HG02852 (cell line): ENCODE measurements at regions not wholly inside any gene's neighbourhood (a gene's known extent, or its start where the extent isn't known, plus 50 kb on each side); places are given as distances from the start of the nearest gene placed in this dataset.

Experiments
- ATAC-seq: cut with Tn5 transposase; IDR thresholded peaks from one replicate; pipeline ENCODE4 v1.9.1; 2021; ENCODE audit warnings: mild to moderate bottlenecking, moderate library complexity; ENCODE audit not compliant: unreplicated experiment

DNA sequence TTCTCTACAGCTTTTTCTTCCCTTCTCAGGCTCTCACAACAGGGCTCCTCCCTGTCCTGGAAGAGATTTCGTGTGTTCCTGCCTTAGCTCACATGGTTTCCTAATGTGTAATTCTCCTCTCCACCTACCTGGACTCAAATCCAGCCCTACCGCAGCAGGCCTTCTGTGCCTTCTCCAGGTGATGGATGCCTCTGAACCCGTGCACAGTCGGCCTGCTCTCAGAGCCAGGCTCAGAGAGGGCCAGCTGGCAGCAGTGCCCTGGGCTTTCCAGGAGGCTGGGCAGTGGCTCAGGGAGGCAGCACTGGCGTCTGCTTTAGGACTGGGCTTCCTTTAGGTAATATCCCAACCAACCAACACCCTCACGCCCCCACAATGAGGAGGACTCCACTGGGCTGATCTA lies 123.2 kb upstream of the TMC3 start:
- ATAC-seq: no peak

DNA sequence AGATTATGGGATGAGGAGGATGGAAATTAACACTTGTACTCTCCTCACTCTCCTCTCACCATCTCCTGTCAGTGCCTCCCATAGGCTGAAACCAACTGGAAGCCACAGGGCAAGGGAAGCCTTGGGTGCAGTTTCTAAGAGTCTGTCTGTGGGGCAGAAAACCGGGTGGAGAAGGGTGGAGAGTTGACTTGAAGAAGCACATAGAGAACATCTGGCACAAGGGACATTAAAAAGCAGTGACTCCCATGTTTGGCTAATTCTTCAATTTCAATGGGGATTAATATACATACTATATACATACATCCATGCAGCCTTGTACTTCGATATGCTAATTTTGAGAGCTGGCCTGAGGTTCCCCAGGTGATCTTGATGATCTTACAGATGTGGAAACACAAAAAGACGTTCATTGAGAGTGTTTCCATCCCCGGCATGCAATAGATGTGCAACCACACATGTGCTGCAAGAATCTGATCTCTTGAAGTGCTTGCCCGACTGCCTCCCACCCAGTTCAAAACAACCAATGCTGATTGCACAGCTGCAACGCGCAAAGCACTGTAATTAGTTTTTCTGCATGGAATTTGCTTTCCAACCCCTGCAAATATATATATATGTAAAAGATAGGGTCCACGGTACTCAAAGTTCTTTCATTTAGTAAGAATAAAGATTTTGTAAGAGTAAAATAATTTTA lies 121.9 kb upstream of the TMC3 start:
- no peak for ATAC-seq

DNA sequence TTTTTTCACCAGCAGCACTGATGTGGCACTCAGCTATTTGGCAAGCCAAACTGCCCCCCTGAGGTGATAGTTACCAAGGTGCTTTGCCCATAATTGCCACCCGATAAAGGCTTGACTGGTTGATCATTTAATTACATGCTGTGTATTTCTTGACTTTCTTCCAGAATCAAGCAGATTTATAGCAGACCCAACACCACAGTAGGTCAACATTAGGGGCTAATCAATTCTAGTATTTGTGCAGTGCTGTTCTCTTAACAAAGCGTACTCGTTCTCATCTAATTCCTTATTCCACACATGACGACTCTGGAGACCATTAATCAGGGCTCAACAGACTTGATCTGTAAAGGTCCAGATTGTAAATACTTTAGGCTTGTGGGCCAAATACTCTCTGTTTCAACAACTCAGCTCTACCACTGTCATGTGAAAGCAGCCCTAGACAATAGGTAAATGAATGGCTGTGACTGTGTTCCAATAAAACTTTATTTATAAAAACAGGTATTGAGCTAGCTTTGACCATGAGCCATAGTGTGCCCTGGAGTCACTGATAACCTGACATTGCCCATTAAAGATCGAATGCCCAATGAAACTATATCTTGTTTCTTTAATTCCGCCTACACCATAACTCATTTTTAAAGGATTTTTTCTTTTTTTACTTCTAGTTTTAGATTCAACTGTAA lies 119.1 kb upstream of the TMC3 start:
- ATAC-seq: no peak

DNA sequence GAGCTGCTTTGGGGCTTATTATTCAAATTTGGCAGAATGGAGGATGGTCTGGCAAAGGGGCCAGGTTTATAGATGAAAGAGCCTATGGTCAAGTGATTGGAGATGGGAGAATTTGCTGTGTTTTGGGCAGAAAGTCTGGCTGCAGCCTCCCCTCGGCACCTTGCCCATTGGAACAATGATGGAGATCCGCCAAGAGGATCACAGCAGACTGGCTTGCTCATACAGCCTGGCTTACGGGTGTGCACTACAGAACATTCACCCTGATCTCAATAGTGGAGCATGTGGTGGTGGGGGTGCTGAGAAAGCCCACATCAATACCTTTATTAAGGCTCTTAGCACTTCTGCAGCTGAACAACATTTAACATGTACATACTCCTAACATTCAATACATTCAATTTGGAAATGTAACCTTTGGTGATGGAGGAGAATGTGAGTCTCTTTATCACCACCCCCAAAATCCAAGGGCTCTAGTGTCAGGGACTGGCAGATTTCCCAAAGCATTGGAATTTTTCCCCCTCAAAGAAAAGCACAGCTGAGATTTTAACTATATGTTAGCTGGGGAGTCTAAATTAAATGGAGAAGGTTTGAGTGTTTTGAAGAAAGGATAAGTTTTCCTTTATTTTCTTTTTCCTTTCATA lies 118.4 kb upstream of the TMC3 start:
- ATAC-seq: no peak

DNA sequence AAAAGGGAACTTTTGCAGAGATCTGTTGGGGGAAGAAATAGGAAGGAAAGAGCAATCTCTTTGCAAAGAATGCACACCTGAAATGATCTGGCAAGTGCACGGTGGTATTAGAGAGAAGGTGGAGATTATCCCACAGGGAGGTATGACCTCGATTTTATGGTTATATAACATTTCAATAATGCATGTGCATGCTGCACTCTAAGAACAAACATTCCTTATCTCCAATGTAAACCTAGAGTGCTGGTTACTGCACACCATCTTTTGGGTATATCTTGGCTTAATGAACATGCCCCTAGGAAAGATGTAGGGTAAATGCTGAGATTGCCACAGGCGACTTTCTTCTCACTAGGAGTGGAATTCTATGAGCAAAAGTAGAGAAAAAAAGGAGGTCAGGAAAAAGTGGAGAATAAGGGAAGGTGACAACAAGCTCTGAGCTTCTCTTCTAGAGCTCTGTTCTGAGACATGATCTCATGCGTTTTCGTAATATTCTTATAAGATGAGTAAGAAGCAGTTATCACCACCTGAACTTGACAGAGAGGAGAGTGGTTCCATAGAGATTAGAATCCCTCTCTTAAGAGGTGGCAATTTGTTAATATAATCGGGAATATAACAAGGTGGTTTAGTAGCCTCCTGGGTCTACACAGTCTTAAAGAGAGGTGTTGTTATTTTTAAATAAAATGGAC lies 117.5 kb upstream of the TMC3 start:
- ATAC-seq: no peak

DNA sequence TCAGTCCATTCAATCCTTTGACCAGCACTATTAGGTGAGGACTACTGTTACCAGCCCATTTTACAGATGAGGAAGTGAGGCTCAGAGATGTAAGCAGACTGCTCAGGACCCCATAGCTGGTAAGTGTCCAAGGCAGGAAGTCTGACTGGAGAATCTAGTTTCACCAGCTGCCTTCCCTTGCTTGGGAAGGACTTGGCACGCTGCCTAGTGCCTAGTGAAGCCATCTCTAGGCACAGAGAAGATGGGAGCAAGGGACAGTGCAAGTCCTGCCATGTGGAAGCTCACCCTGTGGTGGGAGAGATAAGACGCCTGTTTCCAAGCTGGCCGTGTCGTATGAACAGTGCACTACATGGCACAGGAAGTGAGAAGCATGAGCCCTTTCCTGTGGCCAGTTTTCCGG lies 111.8 kb upstream of the TMC3 start:
- no peak for ATAC-seq

GRCh38 chr15:81484086-81484955 lies 110.3 kb upstream of the TMC3 start:
- ATAC-seq: no peak

DNA sequence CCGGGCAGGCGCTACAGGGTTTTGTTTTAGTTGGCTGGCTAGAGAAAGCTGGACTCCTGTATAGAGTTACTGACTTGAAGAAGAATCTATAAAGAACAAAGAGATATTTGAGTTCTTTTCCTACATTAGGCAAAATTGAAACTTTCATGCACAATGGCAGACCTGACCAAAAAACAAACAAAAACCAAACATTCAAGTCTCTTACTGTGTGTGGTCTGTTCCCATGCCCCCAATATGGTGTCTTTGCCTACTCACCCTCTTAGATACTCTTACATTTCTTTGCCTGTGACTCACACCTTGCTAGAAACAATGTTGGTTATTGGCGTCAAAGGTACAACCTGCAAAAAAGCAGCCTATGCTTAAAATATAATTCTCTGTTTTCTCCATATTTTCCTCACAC lies 109.5 kb upstream of the TMC3 start:
- ATAC-seq: no peak

DNA sequence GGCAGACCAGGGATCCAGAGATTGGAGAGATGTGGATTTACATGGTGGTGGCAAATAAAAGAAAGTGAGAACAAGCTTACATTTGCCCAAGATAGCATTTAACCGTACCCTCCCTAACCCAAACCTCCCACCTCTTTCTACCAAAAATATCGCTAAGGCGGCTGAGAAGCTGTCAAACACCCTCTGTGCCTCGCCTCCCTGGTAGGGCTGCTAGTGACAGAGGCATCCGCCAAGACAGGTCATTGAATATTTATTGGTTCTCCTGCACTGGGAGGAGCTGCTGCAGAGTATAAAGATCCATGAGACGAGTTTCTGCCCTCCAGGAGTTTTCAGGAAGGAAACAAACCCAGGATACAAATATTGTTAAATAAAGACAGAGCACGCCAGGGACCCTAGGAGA lies 107.3 kb upstream of the TMC3 start:
- ATAC-seq: no peak

GRCh38 chr15:81480645-81481053 lies 106.6 kb upstream of the TMC3 start:
- ATAC-seq: no peak

DNA sequence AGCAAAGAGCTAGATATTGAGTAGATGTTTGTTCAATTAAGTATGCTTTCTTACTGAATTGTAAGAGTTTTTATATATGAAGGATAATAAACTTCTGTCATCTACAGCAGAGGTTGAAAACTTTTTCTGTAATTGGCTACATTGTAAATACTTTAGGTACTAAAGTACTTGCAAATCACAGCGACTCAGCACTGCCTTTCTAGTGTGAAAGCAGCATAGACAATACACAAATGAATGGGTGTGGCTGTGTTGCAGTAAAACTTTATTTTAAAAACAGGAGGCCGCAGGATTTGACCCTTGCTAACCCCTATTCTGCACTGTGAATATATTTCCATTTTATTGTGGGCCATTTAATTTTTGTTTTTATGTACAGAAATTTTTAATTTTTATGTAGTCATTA lies 104.3 kb upstream of the TMC3 start:
- ATAC-seq: no peak

- no peak for ATAC-seq
Observed at GRCh38 chr15:81475926-81476325, 101.9 kb upstream of the TMC3 start.

DNA sequence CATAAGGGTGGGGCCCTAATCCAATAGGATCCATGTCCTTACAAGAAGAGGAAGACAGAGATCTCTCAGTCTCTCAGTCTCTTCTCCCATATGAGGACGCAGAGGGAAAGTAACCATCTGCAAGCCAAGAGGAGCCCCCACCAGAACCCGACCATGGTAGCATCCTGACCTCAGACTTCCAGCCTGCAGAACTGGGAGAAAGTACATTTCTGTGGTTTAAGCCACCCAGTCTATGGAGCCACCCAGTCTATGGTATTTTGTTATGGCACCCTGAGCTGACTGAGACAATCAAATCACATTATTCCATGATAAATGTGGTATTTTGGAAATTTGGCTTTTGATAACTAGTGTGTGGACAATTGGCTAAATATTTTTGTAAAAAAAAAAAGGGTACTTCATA lies 101.5 kb upstream of the TMC3 start:
- no peak for ATAC-seq

DNA sequence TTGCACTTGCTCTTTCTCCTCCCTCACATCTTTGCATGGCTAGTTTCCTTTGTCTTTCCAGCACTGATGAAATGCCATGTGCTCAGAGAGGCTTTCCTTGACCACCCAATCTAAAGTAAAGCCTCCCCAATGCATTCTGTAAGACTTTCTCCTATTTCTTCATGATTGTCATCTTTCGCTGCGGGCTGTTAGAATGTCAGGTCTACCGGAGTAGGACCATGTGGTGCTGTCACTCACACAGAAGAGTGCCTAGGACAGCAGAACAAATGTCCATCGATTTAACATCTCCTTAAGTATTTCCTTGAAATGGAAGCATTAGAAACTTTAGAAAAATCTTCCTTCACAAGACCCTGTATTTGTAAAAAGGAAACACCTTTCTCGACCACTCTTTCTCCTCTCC lies 99.9 kb upstream of the TMC3 start:
- no peak for ATAC-seq

GRCh38 chr15:81473177-81473576 lies 99.2 kb upstream of the TMC3 start:
- ATAC-seq: no peak

DNA sequence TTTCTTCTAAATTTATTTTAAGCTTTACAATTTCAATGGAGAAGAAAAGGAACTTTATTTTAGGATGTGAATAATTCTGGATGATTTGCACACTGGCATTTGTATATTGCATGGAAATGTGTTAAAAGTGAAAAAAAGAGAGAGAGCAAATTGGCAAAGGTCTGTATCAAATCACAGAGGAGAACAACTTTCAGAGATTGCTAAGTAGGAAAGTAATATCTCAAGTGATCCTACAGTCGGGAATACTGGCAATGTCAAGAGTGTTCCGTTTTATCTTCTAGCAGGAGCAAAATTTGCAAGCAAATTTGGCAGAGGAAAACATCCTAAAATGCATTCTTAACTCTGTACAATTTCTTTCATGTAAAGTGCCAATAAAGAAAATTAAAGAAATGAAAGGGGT lies 97.1 kb upstream of the TMC3 start:
- ATAC-seq: no peak

DNA sequence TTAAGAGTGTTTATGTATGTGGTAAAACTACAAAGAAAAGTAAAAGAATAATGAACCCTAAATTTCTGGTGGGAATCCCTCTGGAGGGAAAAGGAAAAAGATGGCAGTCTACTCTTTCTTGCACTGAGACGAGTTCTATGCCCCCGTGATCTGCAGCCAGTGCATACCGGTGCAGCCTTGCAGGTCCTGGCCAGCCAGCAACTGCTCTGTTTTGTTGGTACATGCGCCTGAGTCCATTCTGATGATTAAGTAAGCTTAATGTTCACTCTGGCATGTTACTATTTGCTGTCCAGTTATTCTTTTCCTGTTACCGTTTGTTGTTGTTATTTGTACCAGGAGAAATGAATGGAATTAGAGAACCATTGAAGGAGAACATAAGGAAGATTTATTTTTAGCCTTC lies 95.1 kb upstream of the TMC3 start:
- ATAC-seq: no peak

GRCh38 chr15:81466741-81467140 lies 92.7 kb upstream of the TMC3 start:
- ATAC-seq: no peak

DNA sequence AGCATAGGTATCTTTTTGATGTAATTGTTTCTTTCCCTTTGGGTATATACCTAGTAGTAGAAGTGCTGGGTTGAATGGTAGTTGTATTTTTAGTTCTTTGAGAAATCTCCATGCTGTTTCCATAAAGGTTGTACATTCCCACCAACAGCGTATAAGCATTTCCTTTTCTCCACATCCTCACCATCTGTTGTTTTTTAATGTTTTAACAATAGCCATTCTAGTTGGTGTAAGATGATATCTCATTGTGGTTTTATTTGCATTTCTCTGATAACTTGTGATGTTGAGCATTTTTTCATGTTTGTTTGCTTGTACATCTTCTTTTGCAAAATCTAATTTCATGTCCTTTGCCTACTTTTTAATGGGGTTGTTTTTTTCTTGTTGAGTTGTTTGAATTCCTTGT lies 80.0 kb upstream of the TMC3 start:
- ATAC-seq: no peak

- no peak for ATAC-seq
Observed at GRCh38 chr15:81450721-81451120, 76.7 kb upstream of the TMC3 start.
